NCI-H2171 treated with DMSO at 0.1 percent for 48 hours (cell line): ENCODE measurements at regions not wholly inside any gene's neighbourhood (a gene's known extent, or its start where the extent isn't known, plus 50 kb on each side); places are given as distances from the start of the nearest gene placed in this dataset.

Experiments
- DNase-seq: peaks from one replicate; lab custom pipeline; 2025; lab: John Stamatoyannopoulos, UW

- DNase-seq = no peak
Measured at GRCh38 chr20:58139849-58140786, 88.3 kb downstream of the ANKRD60 start.

GRCh38 chr20:58138395-58138794 is 90.1 kb downstream of the ANKRD60 start:
- no peak for DNase-seq

GRCh38 chr20:58137651-58138265 is 90.7 kb downstream of the ANKRD60 start:
- DNase-seq = no peak

- no peak for DNase-seq
Measured at GRCh38 chr20:58137236-58137635, 91.2 kb downstream of the ANKRD60 start.

- DNase-seq = no peak
Measured at GRCh38 chr20:58136149-58136484, 92.3 kb downstream of the ANKRD60 start.

GRCh38 chr20:58135441-58136148 is 92.9 kb downstream of the ANKRD60 start:
- peak; percentile 13 for DNase-seq

- DNase-seq = no peak
Measured at GRCh38 chr20:58133020-58133808, 95.2 kb downstream of the ANKRD60 start.

- DNase-seq = peak; percentile 22
Measured at GRCh38 chr20:58131551-58132142, 96.8 kb downstream of the ANKRD60 start.

GRCh38 chr20:58131151-58131550 is 97.3 kb downstream of the ANKRD60 start:
- no peak for DNase-seq

- no peak for DNase-seq
Measured at GRCh38 chr20:58130581-58130980, 97.9 kb downstream of the ANKRD60 start.

- no peak for DNase-seq
Measured at GRCh38 chr20:58130156-58130555, 98.3 kb downstream of the ANKRD60 start.

GRCh38 chr20:58129721-58130151 is 98.7 kb downstream of the ANKRD60 start:
- no peak for DNase-seq

GRCh38 chr20:58128635-58129625 is 99.5 kb downstream of the ANKRD60 start:
- DNase-seq = no peak

GRCh38 chr20:58127701-58128111 is 100.7 kb downstream of the ANKRD60 start:
- no peak for DNase-seq

GRCh38 chr20:58125726-58126125 is 102.7 kb downstream of the ANKRD60 start:
- DNase-seq = no peak

GRCh38 chr20:58117944-58118343 is 110.5 kb downstream of the ANKRD60 start:
- DNase-seq = no peak

- DNase-seq = no peak
Measured at GRCh38 chr20:58116505-58116904, 111.9 kb downstream of the ANKRD60 start.

- DNase-seq = peak; percentile 67
Measured at GRCh38 chr20:58113716-58114115, 114.7 kb downstream of the ANKRD60 start.

- DNase-seq = peak; percentile 90
Measured at GRCh38 chr20:58112017-58112781, 116.3 kb downstream of the ANKRD60 start.
